Stomach (tissue), 8 donors: ENCODE measurements at regions not wholly inside any gene's neighbourhood (a gene's known extent, or its start where the extent isn't known, plus 50 kb on each side); places are given as distances from the start of the nearest gene placed in this dataset.

Experiments used
- DNase-seq, 2 donors: peaks; one replicate each; pipeline versions ENCODE4 v3.0.0 to v3.0.0-alpha.2; 2013 to 2019
- H3K27ac ChIP-seq, 5 donors: fragments of 200-600 bp in 4 of 5; sonication (generic) in 4 of 5; one replicate each; pipeline ENCODE4 v1.5.1; 2013 to 2019; ENCODE audit warnings: mild to moderate bottlenecking in 1 of 5, moderate library complexity in 1 of 5
- H3K27me3 ChIP-seq, 3 donors: fragments of 200-600 bp; sonication (generic); one replicate each; pipeline ENCODE4 v1.5.1; 2017 to 2019; ENCODE audit warnings: mixed run types in 1 of 3
- H3K36me3 ChIP-seq, 4 donors: fragments of 200-600 bp; sonication (generic); 1 replicate in 3 of 4; 2 replicates in 1 of 4; pipeline ENCODE4 v1.5.1; 2016 to 2019
- H3K4me1 ChIP-seq, 4 donors: fragments of 200-600 bp; sonication (generic); one replicate each; pipeline ENCODE4 v1.5.1; 2016 to 2019
- H3K4me3 ChIP-seq, 4 donors: fragments of 200-600 bp; sonication (generic) in 3 of 4; one replicate each; pipeline ENCODE4 v1.5.1; 2016 to 2019; ENCODE audit warnings: mild to moderate bottlenecking in 1 of 4
- H3K9me3 ChIP-seq, 4 donors: fragments of 200-600 bp; sonication (generic); one replicate each; pipeline ENCODE4 v1.5.1; 2016 to 2019
- CTCF ChIP-seq, 7 experiments: fragments of 450-650 bp in 4 of 7; fragments of 200-600 bp in 3 of 7; sonication (generic) in 3 of 7; IDR thresholded peaks; one replicate each; pipeline ENCODE4 v1.5.1; 2016 to 2019; ENCODE audit warnings: antibody characterized with exemption in 7 of 7, control low read depth in 2 of 7, mild to moderate bottlenecking in 1 of 7
- EP300 ChIP-seq: sonication (generic); formaldehyde crosslinking; IDR thresholded peaks from one replicate; pipeline ENCODE4 v1.6.1; 2017; ENCODE audit warnings: antibody characterized with exemption
- POLR2A ChIP-seq, 4 donors: fragments of 450-650 bp; IDR thresholded peaks; one replicate each; pipeline ENCODE4 v1.6.1; 2016; ENCODE audit warnings: antibody characterized with exemption in 4 of 4, control low read depth in 2 of 4, mild to moderate bottlenecking in 1 of 4, moderate library complexity in 1 of 4
- POLR2AphosphoS5 ChIP-seq, 3 donors: sonication (generic); formaldehyde crosslinking; IDR thresholded peaks; one replicate each; pipeline ENCODE4 v1.6.1; 2016; ENCODE audit warnings: antibody characterized with exemption in 3 of 3
- WGBS, 5 donors: extraction: QIAGEN DNeasy Blood & Tissue Kit in 3 of 5; methylation state at CpG; one replicate each; pipeline versions ENCODE4 v1.1.5 to v1.1.7; 2013 to 2018; 5-methylcytosine and 5-hydroxymethylcytosine counted together
- intact Hi-C: fragments of 100-400 bp; cut with DNase I; formaldehyde crosslinking; loops from one replicate; pipeline ENCODE4 v1.15.1; 2023; ENCODE audit warnings: low total_unique reads
- donor health status: healthy with polysubstance abuse.
- donor health status: Bipolar disorder and iron deficiency.
- donor health status: healthy.

DNA sequence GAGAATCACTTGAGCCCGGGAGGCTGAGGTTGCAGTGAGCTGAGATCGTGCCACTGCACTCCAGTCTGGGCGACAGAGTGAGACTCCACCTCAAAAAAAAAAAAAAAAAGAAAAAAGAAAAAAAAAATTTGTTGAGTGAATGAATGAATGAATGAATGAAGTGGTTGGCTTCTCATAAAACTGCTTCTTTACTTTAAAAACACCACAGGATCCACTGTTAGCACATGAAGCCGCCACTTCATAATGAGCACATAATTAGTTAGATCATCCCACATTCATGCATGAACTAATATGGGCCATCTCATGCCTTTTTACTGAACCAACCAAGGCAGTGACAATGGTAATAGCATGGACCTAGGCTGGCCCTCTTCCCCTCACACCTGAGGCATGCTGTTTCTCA is 135.0 kb upstream of the XYLT1 start:
- DNase-seq = no peak
- Histone ChIP-seq H3K4me1 (no peaks in the 10 kb centered on the region), H3K27ac (no peak overlapping the region), H3K27me3 (peaks cover 0 to 16% (median 0%) of the 10 kb centered on the region in 3 donors), H3K9me3 (peaks cover 0 to 7% (median 0%) of the 10 kb centered on the region in 4 donors), H3K4me3 (no peak overlapping the region), H3K36me3 (no peaks in the 10 kb centered on the region)
- TF ChIP-seq EP300 = no peak
- no peak for TF ChIP-seq CTCF (IDR thresholded peaks at IDR 0.05)
- no peak for TF ChIP-seq POLR2AphosphoS5 (IDR thresholded peaks at IDR 0.05)
- no peak for TF ChIP-seq POLR2A (IDR thresholded peaks at IDR 0.05)
- intact Hi-C loops = no loop called here
- WGBS, 5 donors = 89 to 97% (median 96%) methylated on average over 4 of the region's 4 CpGs

GRCh38 chr16:17603626-17604025 is 132.9 kb upstream of the XYLT1 start:
- H3K4me1 ChIP-seq = no peaks in the 10 kb centered on the region
- H3K27ac ChIP-seq = no peak overlapping the region
- no peak for DNase-seq
- H3K9me3 ChIP-seq = peaks cover 6 to 16% (median 12%) of the 10 kb centered on the region in 4 donors
- intact Hi-C loops = no loop called here
- H3K36me3 ChIP-seq = no peaks in the 10 kb centered on the region
- H3K27me3 ChIP-seq = peaks cover 0 to 12% (median 0%) of the 10 kb centered on the region in 3 donors
- no peak for TF ChIP-seq POLR2AphosphoS5 (IDR thresholded peaks at IDR 0.05)
- TF ChIP-seq CTCF (IDR thresholded peaks at IDR 0.05) = no peak
- no peak for TF ChIP-seq POLR2A (IDR thresholded peaks at IDR 0.05)
- no peak for TF ChIP-seq EP300
- WGBS, 5 donors = 0 to 30% (median 18%) methylated on average over 1 of the region's 1 CpG
- no peak overlapping the region for H3K4me3 ChIP-seq

DNA sequence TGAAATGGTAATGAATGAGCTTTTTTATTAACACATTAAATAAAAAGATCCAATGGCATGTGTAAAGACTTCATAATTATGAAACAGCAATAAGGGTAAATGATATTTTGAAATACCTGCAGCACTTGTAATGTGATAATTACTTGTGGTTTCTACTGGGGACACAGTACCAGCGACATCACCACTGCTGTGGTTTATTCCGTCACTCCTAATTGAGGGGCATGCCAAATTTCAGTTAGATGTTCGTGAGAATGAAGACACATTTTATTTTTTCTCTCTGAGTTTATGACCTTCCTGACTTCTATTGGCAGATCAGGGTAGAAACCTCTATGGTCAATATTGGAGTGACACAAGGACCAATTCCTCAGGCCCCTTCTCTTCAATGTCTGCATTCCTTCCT is 131.9 kb upstream of the XYLT1 start:
- DNase-seq = no peak
- Histone ChIP-seq H3K27me3 (peaks cover 0 to 16% (median 0%) of the 10 kb centered on the region in 3 donors), H3K36me3 (no peaks in the 10 kb centered on the region), H3K4me3 (no peak overlapping the region), H3K27ac (no peak overlapping the region), H3K9me3 (peaks cover 6 to 24% (median 13%) of the 10 kb centered on the region in 4 donors), H3K4me1 (no peaks in the 10 kb centered on the region)
- intact Hi-C loops = no loop called here
- WGBS, 5 donors = 63 to 72% (median 69%) methylated on average over 3 of the region's 3 CpGs
- TF ChIP-seq CTCF (IDR thresholded peaks at IDR 0.05) = no peak
- no peak for TF ChIP-seq POLR2A (IDR thresholded peaks at IDR 0.05)
- TF ChIP-seq EP300 = no peak
- TF ChIP-seq POLR2AphosphoS5 (IDR thresholded peaks at IDR 0.05) = no peak

DNA sequence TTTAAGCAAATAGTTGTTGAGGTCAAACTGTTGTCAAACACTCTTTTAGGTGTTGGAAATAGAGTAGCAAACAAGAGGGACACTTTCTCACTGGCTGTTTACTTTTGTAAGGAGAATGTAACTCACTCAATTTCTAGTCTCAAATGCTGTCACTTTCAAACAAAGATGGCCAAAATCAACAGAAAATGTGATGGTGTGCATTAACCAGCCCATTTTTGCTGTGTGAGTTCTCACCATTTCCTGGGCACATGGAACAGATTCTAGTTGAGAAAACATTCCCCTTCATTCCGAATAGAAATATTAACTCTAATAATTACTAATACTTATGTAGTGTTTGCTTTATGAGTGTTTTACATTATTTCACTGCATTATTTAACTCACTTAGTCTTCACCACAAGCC is 128.2 kb upstream of the XYLT1 start:
- WGBS, 5 donors = 79 to 98% (median 92%) methylated on average over 1 of the region's 1 CpG
- H3K27ac ChIP-seq = no peak overlapping the region

More for the DNA sequence above, 128.2 kb upstream of the XYLT1 start:
- no peak for TF ChIP-seq POLR2A (IDR thresholded peaks at IDR 0.05)
- no peak for TF ChIP-seq EP300
- no peak for TF ChIP-seq POLR2AphosphoS5 (IDR thresholded peaks at IDR 0.05)
- TF ChIP-seq CTCF (IDR thresholded peaks at IDR 0.05) = no peak
- H3K36me3 ChIP-seq = no peaks in the 10 kb centered on the region
- H3K27me3 ChIP-seq = peaks cover 0 to 7% (median 0%) of the 10 kb centered on the region in 3 donors
- peaks cover 6 to 24% (median 13%) of the 10 kb centered on the region in 4 donors for H3K9me3 ChIP-seq
- no peak overlapping the region for H3K4me3 ChIP-seq
- no peaks in the 10 kb centered on the region for H3K4me1 ChIP-seq
- DNase-seq = no peak
- intact Hi-C loops = no loop called here
